A673 (cell line): ENCODE measurements at regions not wholly inside any gene's neighbourhood (a gene's known extent, or its start where the extent isn't known, plus 50 kb on each side); places are given as distances from the start of the nearest gene placed in this dataset.

ENCODE experiments used
- EZH2 ChIP-seq: fragments of 200-600 bp; sonication (generic); IDR thresholded peaks from 2 replicates; pipeline ENCODE4 v1.6.1; 2017; ENCODE audit warnings: borderline replicate concordance, low read depth, mild to moderate bottlenecking, mixed read lengths, antibody characterized with exemption, low read length; ENCODE audit not compliant: poor library complexity, severe bottlenecking
- TF ChIP-seq, protein P1 (sequence below): fragments of 300-800, 200-600 bp; sonication (generic); conservative IDR thresholded peaks from 2 replicates; pipeline ENCODE4 v1.5.1; 2017; ENCODE audit warnings: low read depth, mild to moderate bottlenecking, antibody characterized with exemption, low read length, moderate library complexity, mixed read lengths

DNA sequence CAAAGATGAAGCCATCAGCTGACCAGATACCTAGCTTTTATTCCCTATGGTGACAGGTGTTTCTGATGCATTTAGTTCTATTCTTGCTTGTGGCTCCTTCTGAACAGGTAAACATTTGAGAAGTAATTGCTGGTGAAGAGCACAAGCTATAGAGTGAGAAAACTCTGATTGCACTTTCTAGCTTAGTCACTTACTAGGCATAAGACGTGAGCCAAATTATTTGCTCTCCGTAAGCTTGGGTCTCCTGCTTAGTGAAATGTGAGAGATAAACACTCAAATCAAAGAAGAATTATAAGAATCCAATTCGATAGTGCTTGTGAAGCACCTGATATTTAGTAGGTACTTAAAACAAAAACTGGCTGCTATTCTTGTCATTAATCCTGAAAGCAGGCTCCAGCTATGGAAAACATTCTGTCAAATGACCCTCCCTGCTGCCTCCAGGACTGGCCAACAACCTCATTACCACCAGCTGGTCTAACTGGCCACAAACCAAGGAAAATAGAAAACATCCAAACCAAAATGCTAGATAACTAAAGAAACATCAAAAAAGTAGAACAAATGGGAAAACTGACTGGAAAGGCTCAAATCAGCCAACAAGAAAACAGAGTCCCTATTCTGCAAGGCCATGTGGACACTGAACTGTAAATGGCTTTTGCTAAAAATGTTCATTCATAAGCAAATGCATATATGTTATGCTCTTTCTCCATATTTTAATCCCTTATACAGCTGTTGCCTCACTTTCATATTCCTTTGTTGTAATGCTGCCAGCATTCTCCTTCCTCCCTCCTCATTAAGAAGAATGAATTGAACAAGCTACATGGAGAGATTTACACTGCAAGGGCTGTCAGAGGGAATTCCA, 616.1 kb downstream of the DTWD2 start:
- TF ChIP-seq, protein P1, sequence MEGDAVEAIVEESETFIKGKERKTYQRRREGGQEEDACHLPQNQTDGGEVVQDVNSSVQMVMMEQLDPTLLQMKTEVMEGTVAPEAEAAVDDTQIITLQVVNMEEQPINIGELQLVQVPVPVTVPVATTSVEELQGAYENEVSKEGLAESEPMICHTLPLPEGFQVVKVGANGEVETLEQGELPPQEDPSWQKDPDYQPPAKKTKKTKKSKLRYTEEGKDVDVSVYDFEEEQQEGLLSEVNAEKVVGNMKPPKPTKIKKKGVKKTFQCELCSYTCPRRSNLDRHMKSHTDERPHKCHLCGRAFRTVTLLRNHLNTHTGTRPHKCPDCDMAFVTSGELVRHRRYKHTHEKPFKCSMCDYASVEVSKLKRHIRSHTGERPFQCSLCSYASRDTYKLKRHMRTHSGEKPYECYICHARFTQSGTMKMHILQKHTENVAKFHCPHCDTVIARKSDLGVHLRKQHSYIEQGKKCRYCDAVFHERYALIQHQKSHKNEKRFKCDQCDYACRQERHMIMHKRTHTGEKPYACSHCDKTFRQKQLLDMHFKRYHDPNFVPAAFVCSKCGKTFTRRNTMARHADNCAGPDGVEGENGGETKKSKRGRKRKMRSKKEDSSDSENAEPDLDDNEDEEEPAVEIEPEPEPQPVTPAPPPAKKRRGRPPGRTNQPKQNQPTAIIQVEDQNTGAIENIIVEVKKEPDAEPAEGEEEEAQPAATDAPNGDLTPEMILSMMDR = no peak
- TF ChIP-seq EZH2 = no peak
